CMK (cell line): ENCODE measurements at regions not wholly inside any gene's neighbourhood (a gene's known extent, or its start where the extent isn't known, plus 50 kb on each side); places are given as distances from the start of the nearest gene placed in this dataset.
"Not testable (repeated sequence)": the region's sequence is repeated elsewhere in the genome, so short reads cannot be mapped to it uniquely, and the experiment has no call there.

Experiments
- DNase-seq: peaks from one replicate; pipeline ENCODE4 v3.0.0-alpha.2; 2010; ENCODE audit warnings: low read depth

- DNase-seq, result no peak
Measured at GRCh38 chr7:26955516-26955915, 91.1 kb upstream of the SKAP2 start.

GRCh38 chr7:26954951-26955350, 90.6 kb upstream of the SKAP2 start:
- no peak for DNase-seq

- no peak for DNase-seq
Measured at GRCh38 chr7:26951407-26951950, 87.1 kb upstream of the SKAP2 start.

- no peak for DNase-seq
Measured at GRCh38 chr7:26950889-26951288, 86.5 kb upstream of the SKAP2 start.

GRCh38 chr7:26949319-26949718, 84.9 kb upstream of the SKAP2 start:
- DNase-seq, result no peak

GRCh38 chr7:26948617-26949118, 84.3 kb upstream of the SKAP2 start:
- DNase-seq, result no peak

GRCh38 chr7:26944501-26945358, 80.3 kb upstream of the SKAP2 start:
- DNase-seq, result no peak

- DNase-seq, result no peak
Measured at GRCh38 chr7:26937939-26938623, 73.7 kb upstream of the SKAP2 start.

- DNase-seq, result no peak
Measured at GRCh38 chr7:26937306-26937705, 72.9 kb upstream of the SKAP2 start.

GRCh38 chr7:26932616-26933015, 68.2 kb upstream of the SKAP2 start:
- not testable (repeated sequence) for DNase-seq

- DNase-seq, result no peak
Measured at GRCh38 chr7:26930845-26931244, 66.5 kb upstream of the SKAP2 start.

GRCh38 chr7:26930201-26930600, 65.8 kb upstream of the SKAP2 start:
- no peak for DNase-seq

GRCh38 chr7:26928703-26929347, 64.4 kb upstream of the SKAP2 start:
- DNase-seq, result no peak

GRCh38 chr7:26925768-26926167, 61.4 kb upstream of the SKAP2 start:
- no peak for DNase-seq

- no peak for DNase-seq
Measured at GRCh38 chr7:26924149-26924767, 59.9 kb upstream of the SKAP2 start.

GRCh38 chr7:26919906-26920493, 55.6 kb upstream of the SKAP2 start:
- no peak for DNase-seq

- DNase-seq, result no peak
Measured at GRCh38 chr7:26918241-26918640, 53.9 kb upstream of the SKAP2 start.

GRCh38 chr7:26916779-26917320, 52.5 kb upstream of the SKAP2 start:
- no peak for DNase-seq

- DNase-seq, result no peak
Measured at GRCh38 chr7:26916336-26916735, 51.9 kb upstream of the SKAP2 start.
